H1 (cell line): ENCODE measurements at regions not wholly inside any gene's neighbourhood (a gene's known extent, or its start where the extent isn't known, plus 50 kb on each side); places are given as distances from the start of the nearest gene placed in this dataset.

Experiments
- CHD7 ChIP-seq: fragments of 300-600 bp; sonication (generic); IDR thresholded peaks from 2 replicates; pipeline ENCODE4 v1.7.1; 2012; ENCODE audit warnings: low read length, moderate library complexity, mild to moderate bottlenecking, inconsistent platforms; ENCODE audit not compliant: insufficient replicate concordance
- GTF2F1 ChIP-seq: IDR thresholded peaks from 2 replicates; pipeline ENCODE4 v1.6.1; 2012; ENCODE audit warnings: low read depth, low read length, improper control_type of control experiment, borderline replicate concordance
- HDAC2 ChIP-seq, 2 experiments: fragments of 300-600 bp in 1 of 2; sonication (generic) in 1 of 2; IDR thresholded peaks; 2 replicates each; pipeline ENCODE4 v1.6.1; 2011 to 2012; ENCODE audit warnings: low read depth in 2 of 2, low read length in 2 of 2, mild to moderate bottlenecking in 2 of 2, moderate library complexity in 2 of 2, borderline replicate concordance in 1 of 2, inconsistent platforms in 1 of 2
- NANOG ChIP-seq: IDR thresholded peaks from 2 replicates; pipeline ENCODE4 v1.6.1; 2011; ENCODE audit warnings: low read length, low read depth, mild to moderate bottlenecking, inconsistent platforms; ENCODE audit not compliant: insufficient read depth, poor library complexity, severe bottlenecking
- TEAD4 ChIP-seq: IDR thresholded peaks from 2 replicates; pipeline ENCODE4 v1.6.1; 2012; ENCODE audit warnings: low read depth, low read length, inconsistent platforms, mixed read lengths

DNA sequence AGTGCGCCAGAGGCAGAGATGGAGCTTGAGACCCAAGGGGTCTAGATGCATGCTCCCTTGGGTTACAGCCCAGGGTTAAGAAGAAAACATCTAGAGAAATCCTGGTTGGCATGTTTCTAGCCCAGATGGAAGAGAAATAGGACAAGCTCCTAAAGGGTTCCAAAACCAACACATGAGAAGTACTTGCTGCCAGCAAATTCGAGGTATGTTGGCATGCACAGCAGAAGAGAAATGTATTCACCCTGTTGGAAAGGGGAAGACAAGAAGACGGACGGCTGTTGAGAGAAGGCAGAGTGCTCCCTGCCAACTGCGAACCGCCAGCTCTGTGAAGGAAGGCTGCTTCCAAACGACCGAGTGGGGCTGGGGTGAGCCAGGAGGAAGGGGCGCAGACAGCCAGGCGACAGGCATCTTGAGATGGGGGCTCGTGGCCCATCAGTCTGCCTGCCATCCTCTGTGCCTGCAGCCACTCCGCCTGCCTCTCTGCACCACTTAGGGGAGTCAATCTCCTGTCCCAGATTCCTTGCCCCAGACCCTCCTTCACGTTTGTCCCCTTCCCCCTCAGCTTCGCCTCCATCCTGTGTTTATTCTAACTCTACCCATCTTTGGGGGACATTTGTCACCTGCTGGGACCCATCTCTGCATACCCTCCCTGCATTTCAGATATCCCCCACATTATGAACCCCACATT, 249.2 kb downstream of the CDC5L start (continued):
- TF ChIP-seq CHD7 (no peak), NANOG (no peak), HDAC2 (IDR thresholded peaks at IDR 0.05; ENCODE audit: borderline replicate concordance in 1 of 2, low read depth in 2 of 2, low read length in 2 of 2) (no peak), GTF2F1 (no peak), TEAD4 (no peak)
